ENCODE measurements at regions not wholly inside any gene's neighbourhood (a gene's known extent, or its start where the extent isn't known, plus 50 kb on each side); places are given as distances from the start of the nearest gene placed in this dataset.

GRCh38 chr5:173753307-173754168, 134.6 kb upstream of the CPEB4 start (continued):
- no peak for TF ChIP-seq ZNF280C (tag by site-specific recombination; IDR thresholded peaks at IDR 0.05)

- CTCF ChIA-PET: interaction anchor here (0.6 to 0.7 kb wide), 3 partner anchors 16 to 221 kb away, joined by 4 to 9 read pairs (median 4); no protein-coding TSS in a partner anchor
- Histone ChIP-seq H3K9me3 (ENCODE audit: control insufficient read depth, insufficient read depth, low read depth, low read length) (no peaks in the 10 kb centered on the region), H3K36me3 (ENCODE audit: control insufficient read depth in 2 of 2, insufficient read depth in 1 of 2, low read length in 2 of 2) (no peaks in the 10 kb centered on the region), H3K4me3 (ENCODE audit: low read depth, low read length) (no peak overlapping the region), H3K4me1 (ENCODE audit: control insufficient read depth, insufficient read depth, low read length) (peaks cover 4% of the 10 kb centered on the region), H3K27ac (ENCODE audit: extremely low read depth, low read depth, low read length) (no peak overlapping the region)
- TF ChIP-seq ZNF148 (tag by site-specific recombination; IDR thresholded peaks at IDR 0.05; ENCODE audit: borderline replicate concordance) (no peak), ZNF701 (tag by site-specific recombination; IDR thresholded peaks at IDR 0.05) (no peak), ZSCAN18 (tag by site-specific recombination; IDR thresholded peaks at IDR 0.05) (no peak), ZNF114 (tag by site-specific recombination; IDR thresholded peaks at IDR 0.05) (no peak), GLIS1 (tag by site-specific recombination; IDR thresholded peaks at IDR 0.05) (no peak), EGR2 (tag by site-specific recombination; IDR thresholded peaks at IDR 0.05; ENCODE audit: low read depth) (no peak), ZSCAN30 (tag by site-specific recombination; IDR thresholded peaks at IDR 0.05) (no peak), ZNF629 (tag by site-specific recombination; IDR thresholded peaks at IDR 0.05) (no peak), ZNF140 (tag by site-specific recombination; IDR thresholded peaks at IDR 0.05) (no peak), ZBTB49 (tag by site-specific recombination; IDR thresholded peaks at IDR 0.05; ENCODE audit: low read depth) (no peak), ZNF280C (tag by site-specific recombination; IDR thresholded peaks at IDR 0.05) (no peak), ZNF843 (tag by site-specific recombination; IDR thresholded peaks at IDR 0.05) (no peak), ZNF133 (tag by site-specific recombination; IDR thresholded peaks at IDR 0.05) (no peak), BCL11B (tag by site-specific recombination; IDR thresholded peaks at IDR 0.05; ENCODE audit: low read depth) (no peak), ZBTB8A (tag by site-specific recombination; IDR thresholded peaks at IDR 0.05) (no peak)
- POLR2A ChIA-PET: no interaction called here
Measured at GRCh38 chr5:173755319-173755718, 132.8 kb upstream of the CPEB4 start.

Data from HEK293 (cell line).